Calu3 (cell line): ENCODE measurements at regions not wholly inside any gene's neighbourhood (a gene's known extent, or its start where the extent isn't known, plus 50 kb on each side); places are given as distances from the start of the nearest gene placed in this dataset.
A peak's percentile ranks its signal among the peaks of the same experiment; 100 is the strongest.

ENCODE experiments used
- BruUV-seq: library from RNA; stranded (reverse); fragments of 400-500 nt; replicated peaks from 2 replicates; lab custom pipeline; 2021; lab: Mats Ljungman, UMichigan
- CTCF ChIA-PET: fragments of 300-600 bp; sonication (Branson Sonifier 250); formaldehyde crosslinking; loops from one replicate; lab custom pipeline; 2022; ENCODE audit warnings: antibody characterized with exemption; lab: Charles Lee
- DNase-seq: peaks from one replicate; pipeline ENCODE4 v3.0.0; 2022
- H3K27ac Mint-ChIP-seq: one replicate; pipeline ENCODE4 v1.8.0; 2022; ENCODE audit warnings: mixed read lengths; ENCODE audit not compliant: unreplicated experiment
- H3K27me3 Mint-ChIP-seq: one replicate; pipeline ENCODE4 v1.8.0; 2022; ENCODE audit warnings: mixed read lengths; ENCODE audit not compliant: unreplicated experiment
- H3K36me3 Mint-ChIP-seq: one replicate; pipeline ENCODE4 v1.8.0; 2022; ENCODE audit warnings: mild to moderate bottlenecking, moderate library complexity, mixed read lengths; ENCODE audit not compliant: insufficient read depth, unreplicated experiment
- H3K4me1 Mint-ChIP-seq: one replicate; pipeline ENCODE4 v1.8.0; 2022; ENCODE audit warnings: mild to moderate bottlenecking, low read depth, mixed read lengths; ENCODE audit not compliant: unreplicated experiment
- H3K4me3 Mint-ChIP-seq: one replicate; pipeline ENCODE4 v1.8.0; 2022; ENCODE audit warnings: mild to moderate bottlenecking, low read depth, moderate library complexity, mixed read lengths; ENCODE audit not compliant: unreplicated experiment
- H3K9me3 Mint-ChIP-seq: one replicate; pipeline ENCODE4 v1.8.0; 2022; ENCODE audit warnings: low read depth, mixed read lengths; ENCODE audit not compliant: unreplicated experiment
- CTCF ChIP-seq: fragments of 200-600 bp; IDR thresholded peaks from one replicate; pipeline ENCODE4 v1.8.0; 2022; ENCODE audit warnings: antibody characterized with exemption; ENCODE audit not compliant: unreplicated experiment
- intact Hi-C: fragments of 100-400 bp; cut with micrococcal nuclease; formaldehyde crosslinking; loops from one replicate; pipeline ENCODE4 v1.10.0; 2022; ENCODE audit not compliant: unreplicated experiment

DNA sequence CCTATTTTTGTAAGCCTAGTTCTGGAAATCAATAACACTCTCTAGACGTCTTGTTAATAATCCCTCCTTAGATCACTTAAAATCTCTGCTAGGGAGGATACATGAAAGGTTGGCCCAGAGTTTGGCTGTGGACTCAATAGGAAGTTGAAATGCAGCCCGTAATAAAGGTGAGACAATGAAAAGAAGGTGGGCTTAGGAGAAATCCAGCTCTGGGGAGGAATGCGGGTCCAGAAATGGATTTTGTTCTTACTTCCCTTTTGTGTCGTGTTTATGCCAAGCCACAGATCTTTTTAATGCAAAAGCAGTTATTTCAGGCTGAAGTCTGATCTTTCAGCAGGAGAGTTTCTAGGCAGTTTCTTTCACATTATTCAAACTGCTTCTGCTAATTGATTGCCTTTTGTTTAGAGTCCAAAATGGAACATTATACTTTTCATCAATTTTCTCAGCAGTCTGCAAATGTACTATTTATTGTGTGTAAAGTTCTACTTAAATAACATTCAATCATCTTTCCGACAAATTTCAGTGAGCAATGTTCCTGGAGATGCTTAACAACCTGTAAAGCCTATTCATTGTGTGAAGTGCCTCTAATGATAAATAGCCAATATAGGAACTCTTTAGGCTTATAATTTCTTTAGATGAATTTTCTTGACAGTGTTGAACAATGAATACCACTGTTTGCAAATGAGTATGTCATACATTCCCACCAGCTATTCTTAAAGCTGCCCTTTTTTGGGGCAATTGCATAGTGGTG, 252.9 kb upstream of the KRR1 start:
- TF ChIP-seq CTCF = no peak
- CTCF ChIA-PET = interaction anchor here (1.5 kb wide), 2 partner anchors 14 to 169 kb away, joined by 5 to 6 read pairs; no protein-coding TSS in a partner anchor
- Mint-ChIP-seq H3K27me3 (no peaks in the 10 kb centered on the region), H3K4me1 (peaks cover 69% of the 10 kb centered on the region), H3K4me3 (no peak overlapping the region), H3K9me3 (no peaks in the 10 kb centered on the region), H3K27ac (peak overlapping the region; percentile 93), H3K36me3 (peaks cover 6% of the 10 kb centered on the region)
- DNase-seq = no peak
- intact Hi-C loops = no loop called here
- no TSS peak for BruUV-seq

- intact Hi-C loops = no loop called here
- no peak overlapping the region for H3K4me3 Mint-ChIP-seq
- BruUV-seq = no TSS peak
- H3K9me3 Mint-ChIP-seq = no peaks in the 10 kb centered on the region
- H3K36me3 Mint-ChIP-seq = no peaks in the 10 kb centered on the region
- DNase-seq = no peak
- no peak overlapping the region for H3K27ac Mint-ChIP-seq
- H3K4me1 Mint-ChIP-seq = peaks cover 64% of the 10 kb centered on the region
- H3K27me3 Mint-ChIP-seq = no peaks in the 10 kb centered on the region
- CTCF ChIA-PET = interaction anchor here (0.6 to 0.9 kb wide), 6 partner anchors 11 to 996 kb away, joined by 3 to 6 read pairs (median 5); no protein-coding TSS in a partner anchor
- no peak for TF ChIP-seq CTCF
Observed at GRCh38 chr12:75760573-75761294, 249.3 kb upstream of the KRR1 start.

- no peaks in the 10 kb centered on the region for H3K36me3 Mint-ChIP-seq
- CTCF ChIA-PET = interaction anchor here (0.6 to 0.9 kb wide), 6 partner anchors 10 to 996 kb away, joined by 3 to 6 read pairs (median 5); no protein-coding TSS in a partner anchor
- BruUV-seq = no TSS peak
- H3K4me3 Mint-ChIP-seq = no peak overlapping the region
- peaks cover 65% of the 10 kb centered on the region for H3K4me1 Mint-ChIP-seq
- intact Hi-C loops = no loop called here
- H3K9me3 Mint-ChIP-seq = no peaks in the 10 kb centered on the region
- TF ChIP-seq CTCF = no peak
- peak overlapping the region; percentile 82 for H3K27ac Mint-ChIP-seq
- DNase-seq = no peak
- no peaks in the 10 kb centered on the region for H3K27me3 Mint-ChIP-seq
Observed at GRCh38 chr12:75759842-75760572, 248.6 kb upstream of the KRR1 start.

GRCh38 chr12:75759196-75759595, 247.8 kb upstream of the KRR1 start:
- intact Hi-C loops = no loop called here
- Mint-ChIP-seq H3K27me3 (no peaks in the 10 kb centered on the region), H3K4me1 (peaks cover 60% of the 10 kb centered on the region), H3K36me3 (no peaks in the 10 kb centered on the region), H3K4me3 (no peak overlapping the region), H3K27ac (peak overlapping the region; percentile 82), H3K9me3 (no peaks in the 10 kb centered on the region)
- CTCF ChIA-PET = no interaction called here
- no peak for TF ChIP-seq CTCF
- BruUV-seq = no TSS peak
- no peak for DNase-seq
